HG02642 (cell line): ENCODE measurements at regions not wholly inside any gene's neighbourhood (a gene's known extent, or its start where the extent isn't known, plus 50 kb on each side); places are given as distances from the start of the nearest gene placed in this dataset.
"Not testable (repeated sequence)": the region's sequence is repeated elsewhere in the genome, so short reads cannot be mapped to it uniquely, and the experiment has no call there.

Experiments used
- ATAC-seq: cut with Tn5 transposase; IDR thresholded peaks from one replicate; pipeline ENCODE4 v1.9.1; 2021; ENCODE audit warnings: mild to moderate bottlenecking; ENCODE audit not compliant: unreplicated experiment, poor library complexity

GRCh38 chr11:38491986-38492385 is 1894.0 kb upstream of the RAG2 start:
- no peak for ATAC-seq

GRCh38 chr11:38481391-38481790 is 1883.4 kb upstream of the RAG2 start:
- no peak for ATAC-seq

DNA sequence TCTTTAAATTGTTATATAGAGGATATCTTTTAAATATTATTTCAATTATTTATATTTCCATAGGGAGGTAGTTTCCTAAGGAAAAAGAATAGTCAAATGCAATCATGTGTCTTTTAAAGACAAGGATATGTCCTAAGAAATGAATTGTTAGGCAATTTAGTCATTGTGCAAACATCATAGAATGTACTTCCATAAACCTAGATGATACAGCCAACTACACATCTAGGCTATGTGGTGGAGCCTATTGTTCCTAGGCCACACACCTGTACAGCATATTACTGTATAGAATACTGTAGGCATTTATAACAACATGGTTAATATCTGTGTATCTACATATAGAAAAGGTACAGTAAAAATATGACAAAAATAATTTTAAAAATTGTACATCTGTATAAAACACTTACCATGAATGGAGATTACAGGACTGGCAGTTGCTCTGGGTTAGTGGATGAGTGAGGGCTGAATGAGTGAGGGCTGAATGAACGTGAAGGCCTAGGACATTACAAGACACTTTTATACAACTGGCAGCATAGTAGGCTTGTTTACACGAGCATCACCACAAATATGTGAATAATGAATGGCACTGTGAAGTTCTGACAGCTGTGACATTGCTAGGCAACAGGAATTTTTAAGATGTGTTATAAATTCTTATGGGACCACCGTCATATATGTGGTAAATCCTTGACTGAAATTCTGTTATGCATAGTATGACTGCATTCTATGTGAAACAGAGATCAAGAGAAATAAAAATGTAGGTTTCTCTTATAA is 1879.0 kb upstream of the RAG2 start:
- no peak for ATAC-seq

DNA sequence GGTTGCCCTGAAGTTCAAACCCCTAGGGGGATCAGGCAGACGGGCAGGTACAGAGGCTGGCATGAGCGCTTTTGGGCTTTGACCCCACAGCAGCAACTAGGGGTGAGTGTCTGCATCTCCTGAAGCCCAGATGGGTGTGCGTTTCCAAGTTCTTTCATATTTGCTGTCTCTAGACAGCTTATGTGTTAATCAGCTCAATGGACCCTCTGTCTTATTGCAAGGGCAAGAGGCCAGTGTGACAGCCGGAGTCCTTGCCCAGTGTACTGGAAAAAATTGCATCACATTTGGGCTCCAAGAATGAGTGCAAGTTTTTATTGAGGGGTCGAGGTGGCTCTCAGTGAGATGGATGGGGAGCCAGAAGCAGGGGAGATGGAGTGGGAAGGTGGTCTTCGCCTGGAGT is 1863.7 kb upstream of the RAG2 start:
- no peak for ATAC-seq

GRCh38 chr11:38460896-38461295 is 1862.9 kb upstream of the RAG2 start:
- ATAC-seq = no peak

- ATAC-seq = no peak
These were observed 1862.4 kb upstream of the RAG2 start for GRCh38 chr11:38460429-38460828.

GRCh38 chr11:38456371-38456770 is 1858.3 kb upstream of the RAG2 start:
- ATAC-seq = no peak

- no peak for ATAC-seq
These were observed 1850.2 kb upstream of the RAG2 start for GRCh38 chr11:38448284-38448683.

DNA sequence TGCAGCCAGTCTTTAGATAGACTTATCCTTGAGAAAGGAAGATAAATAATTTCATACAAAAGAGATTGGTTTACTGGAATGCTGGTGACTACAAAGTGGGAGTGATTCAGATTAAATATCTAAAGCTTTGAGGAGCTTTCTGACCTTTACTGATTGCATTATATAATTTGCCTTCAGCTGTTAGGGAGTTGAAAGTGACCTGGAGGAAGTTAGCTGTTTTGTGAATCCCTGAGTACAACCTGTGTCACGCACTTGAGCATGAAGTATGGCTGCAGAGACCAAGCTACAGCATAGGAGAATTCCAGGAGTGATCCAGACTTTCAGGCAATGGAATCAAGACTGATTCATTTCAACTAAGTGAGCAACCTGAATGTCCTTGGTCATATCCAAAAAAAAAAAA is 1848.3 kb upstream of the RAG2 start:
- ATAC-seq = no peak

DNA sequence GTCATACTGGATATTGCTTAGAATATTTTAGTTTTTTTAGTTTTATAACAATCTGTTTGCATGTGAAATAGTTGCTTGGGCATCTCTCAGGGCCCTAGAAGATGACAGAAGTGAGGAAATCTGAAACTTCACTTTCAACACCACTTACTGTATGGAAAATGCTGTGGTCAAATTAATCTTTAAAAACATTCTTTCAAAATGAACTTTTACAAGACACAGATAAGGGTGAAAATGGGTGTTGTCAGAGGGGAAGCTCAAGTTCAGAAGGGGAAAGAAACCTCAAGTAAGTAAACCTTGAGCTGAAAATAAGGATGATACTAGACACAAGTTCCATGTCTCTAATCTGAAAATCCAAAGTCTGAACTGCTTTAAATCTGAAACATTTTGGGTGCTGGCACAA is 1840.1 kb upstream of the RAG2 start:
- no peak for ATAC-seq

DNA sequence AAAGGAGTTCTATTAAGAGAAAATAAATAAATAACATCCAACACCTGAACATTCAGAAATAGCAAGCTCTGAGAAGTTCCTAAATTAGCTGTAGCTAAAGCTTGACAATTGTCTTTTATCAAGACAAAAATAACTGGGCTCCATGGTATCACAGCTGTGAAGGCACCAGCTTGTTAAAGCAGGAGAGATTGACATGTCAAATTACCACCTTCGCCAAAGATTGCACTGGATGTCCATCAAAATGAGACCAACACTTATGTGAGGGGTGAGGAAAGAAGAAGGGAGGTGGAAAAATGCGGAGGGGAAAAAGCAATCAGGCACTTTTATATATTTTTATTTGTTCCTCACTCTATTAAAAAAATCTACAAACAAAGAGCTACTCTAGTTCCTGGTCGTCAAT is 1827.5 kb upstream of the RAG2 start:
- no peak for ATAC-seq

DNA sequence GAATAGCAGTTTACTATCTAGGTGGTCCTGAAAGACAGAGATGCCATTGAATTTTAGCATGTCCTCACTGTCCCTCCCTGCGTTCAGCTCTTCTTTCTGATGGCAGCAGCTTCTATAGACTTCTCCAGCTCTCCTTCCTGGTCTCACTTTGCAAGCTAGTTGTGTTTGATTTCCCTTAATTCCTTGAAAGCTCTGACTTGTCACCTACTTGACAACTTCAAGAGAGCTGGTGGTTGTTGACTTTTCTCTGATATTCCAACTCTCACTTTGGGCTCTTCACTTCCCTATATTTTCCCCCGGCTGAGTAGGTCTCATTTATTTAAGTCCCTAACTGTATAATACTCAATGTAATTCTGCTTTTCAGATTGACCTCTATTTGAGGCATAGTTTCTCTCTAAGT is 1825.0 kb upstream of the RAG2 start:
- no peak for ATAC-seq

GRCh38 chr11:38416141-38416540 is 1818.1 kb upstream of the RAG2 start:
- no peak for ATAC-seq

DNA sequence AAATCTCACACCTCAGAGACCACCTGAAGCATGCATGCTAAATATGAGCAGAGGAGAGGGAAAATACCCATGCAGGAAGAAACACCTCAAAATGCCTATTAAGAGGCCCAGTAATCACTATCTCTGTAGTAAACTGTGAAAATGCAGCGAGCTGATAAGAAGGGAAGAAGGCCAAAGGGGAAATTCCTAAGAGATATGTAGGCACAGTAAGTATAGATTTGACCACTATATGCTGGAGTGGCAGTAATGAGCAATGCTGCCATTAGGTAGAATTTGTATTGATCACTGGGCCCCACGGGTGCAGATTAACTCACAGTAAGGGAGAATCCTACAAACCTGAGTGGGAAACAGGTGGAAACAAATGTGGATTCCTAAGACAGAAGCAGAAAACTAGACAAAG is 1813.1 kb upstream of the RAG2 start:
- no peak for ATAC-seq

GRCh38 chr11:38402063-38402462 is 1804.0 kb upstream of the RAG2 start:
- ATAC-seq = no peak

GRCh38 chr11:38392176-38392575 is 1794.1 kb upstream of the RAG2 start:
- ATAC-seq = no peak

- no peak for ATAC-seq
These were observed 1786.5 kb upstream of the RAG2 start for GRCh38 chr11:38384568-38384967.

DNA sequence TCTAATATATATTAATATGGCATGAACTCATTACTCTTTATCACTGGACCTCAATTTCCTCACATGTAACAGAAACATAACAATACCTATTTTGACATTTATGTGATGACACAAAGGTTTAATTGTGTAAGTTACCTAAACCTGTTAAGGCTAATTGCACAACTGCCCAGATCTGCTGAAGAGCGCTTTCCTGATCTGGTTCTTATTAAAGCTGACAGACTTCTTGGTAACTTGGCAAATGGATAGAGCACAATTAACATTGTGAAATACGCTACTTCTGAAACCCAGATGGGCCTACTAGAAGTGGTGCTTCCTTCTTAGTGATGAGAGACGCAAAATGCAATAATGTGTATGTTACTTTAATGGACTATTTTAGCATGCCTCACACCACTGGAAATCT is 1767.2 kb upstream of the RAG2 start:
- ATAC-seq = no peak

DNA sequence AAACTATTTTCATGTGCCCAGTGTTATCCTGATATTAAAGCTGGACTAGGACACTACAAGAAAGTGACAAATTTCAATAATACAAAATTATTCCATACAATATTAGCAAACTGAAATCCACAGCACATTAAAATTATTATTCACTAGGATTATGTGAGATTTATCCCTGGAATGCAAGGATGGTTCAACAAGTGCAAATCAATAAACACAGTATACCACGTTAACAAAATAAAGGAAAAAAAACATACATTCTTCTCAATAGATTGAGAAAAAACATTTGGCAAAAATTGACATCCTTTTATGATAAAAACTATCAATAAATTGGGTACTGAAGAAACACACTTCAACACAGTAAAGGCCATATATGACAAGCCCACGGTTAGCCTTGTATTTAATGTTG is 1758.2 kb upstream of the RAG2 start:
- no peak for ATAC-seq

GRCh38 chr11:38345286-38345685 is 1747.2 kb upstream of the RAG2 start:
- ATAC-seq = no peak

GRCh38 chr11:38341612-38342011 is 1743.6 kb upstream of the RAG2 start:
- ATAC-seq = not testable (repeated sequence)

DNA sequence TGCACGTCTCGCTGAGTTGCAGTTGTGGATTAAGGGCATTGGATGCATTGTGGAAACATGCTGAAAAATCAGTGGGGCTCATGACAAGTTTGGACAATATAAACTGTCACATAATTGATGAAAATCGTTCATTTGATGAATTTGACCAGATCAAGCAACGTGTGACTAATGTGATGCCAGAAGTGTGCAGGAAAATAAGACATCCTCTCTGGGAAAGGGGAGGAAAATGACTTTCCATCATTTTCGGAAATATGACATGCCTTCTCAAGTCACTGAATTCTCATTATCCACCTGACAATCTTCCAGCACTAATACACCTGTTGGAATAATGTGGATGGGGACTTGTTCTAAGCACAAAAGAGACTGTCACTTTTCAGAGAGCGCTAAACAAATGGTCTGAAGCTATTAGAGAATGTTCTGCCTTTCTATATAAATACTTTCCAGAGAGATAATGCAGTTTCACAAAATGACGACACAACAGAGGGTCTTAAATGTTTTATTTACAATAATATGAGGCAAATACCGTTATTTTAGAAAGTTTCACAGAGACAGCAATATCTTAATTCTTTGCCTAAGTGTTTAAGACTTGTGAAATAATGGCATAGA is 1741.9 kb upstream of the RAG2 start:
- no peak for ATAC-seq
